Neural progenitor cell (in vitro differentiated cells): ENCODE measurements at regions not wholly inside any gene's neighbourhood (a gene's known extent, or its start where the extent isn't known, plus 50 kb on each side); places are given as distances from the start of the nearest gene placed in this dataset.

ENCODE experiments used
- CTCF ChIP-seq: fragments of 200-600 bp; sonication (generic); IDR thresholded peaks from 2 replicates; pipeline ENCODE4 v1.5.1; 2017; ENCODE audit warnings: antibody characterized with exemption, mild to moderate bottlenecking
- EZH2 ChIP-seq: fragments of 200-600 bp; sonication (generic); IDR thresholded peaks from 2 replicates; pipeline ENCODE4 v1.6.1; 2017; ENCODE audit warnings: antibody characterized with exemption, mild to moderate bottlenecking, moderate library complexity

DNA sequence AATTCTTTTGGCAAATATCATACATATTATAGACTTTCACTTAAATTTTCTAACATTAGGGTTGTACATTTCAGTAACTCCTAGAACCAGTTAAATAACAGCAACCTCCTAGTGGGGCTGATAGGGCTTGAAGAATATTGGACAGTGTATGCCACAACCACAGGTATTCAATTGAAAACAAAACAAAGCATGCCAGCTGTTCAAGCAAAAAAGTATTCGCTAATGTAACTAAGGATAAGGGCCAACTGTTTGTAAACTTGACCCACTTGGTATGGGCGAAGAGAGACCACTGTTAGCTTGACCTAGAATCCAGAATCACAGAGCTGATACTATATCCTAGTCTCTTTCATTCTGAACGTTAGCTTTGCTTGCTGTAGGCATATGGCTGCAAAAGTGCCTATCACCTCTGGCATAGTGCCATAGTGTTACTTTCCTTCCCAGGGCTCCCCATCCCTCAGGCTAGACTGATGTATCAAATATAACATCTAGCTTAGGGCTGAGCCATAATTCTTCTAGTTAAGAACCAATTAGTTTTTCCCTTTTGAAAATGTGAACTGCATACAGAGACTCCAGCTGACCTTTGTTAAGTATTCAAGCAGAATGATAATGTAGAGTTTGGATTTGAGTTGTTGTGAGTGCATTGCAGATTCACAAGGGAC, 458.8 kb upstream of the NRXN1 start:
- no peak for TF ChIP-seq CTCF
- TF ChIP-seq EZH2: no peak
